Common myeloid progenitor, CD34-positive (primary cell): ENCODE measurements at regions not wholly inside any gene's neighbourhood (a gene's known extent, or its start where the extent isn't known, plus 50 kb on each side); places are given as distances from the start of the nearest gene placed in this dataset.

ENCODE experiments used
- CTCF ChIA-PET: fragments of 350-600 bp; sonication (Branson Sonifier 250); formaldehyde crosslinking; loops from one replicate; lab custom pipeline; 2021; ENCODE audit warnings: antibody characterized with exemption; lab: Charles Lee
- POLR2A ChIA-PET: fragments of 350-600 bp; sonication (Branson Sonifier 250); formaldehyde crosslinking; loops from one replicate; lab custom pipeline; 2021; ENCODE audit warnings: antibody characterized with exemption; lab: Charles Lee
- DNase-seq, 3 donors: peaks; one replicate each; pipeline versions ENCODE4 v3.0.0 to v3.0.0-alpha.2; 2013
- H3K27ac ChIP-seq, 2 experiments: 1 replicate in 1 of 2; 2 replicates in 1 of 2; pipeline ENCODE4 v1.7.0; 2013; ENCODE audit warnings: inconsistent platforms in 2 of 2, low read length in 2 of 2, mild to moderate bottlenecking in 2 of 2, low read depth in 1 of 2, moderate library complexity in 1 of 2; ENCODE audit not compliant: severe bottlenecking in 2 of 2, insufficient read depth in 1 of 2, poor library complexity in 1 of 2
- H3K27me3 ChIP-seq, 5 experiments: replicated peaks in 2 of 5; 1 replicate in 3 of 5; 2 replicates in 2 of 5; pipeline versions ENCODE4 v1.6.1 to v1.7.0; 2013; ENCODE audit warnings: low read length in 4 of 5, mild to moderate bottlenecking in 2 of 5, moderate library complexity in 2 of 5, inconsistent platforms in 1 of 5; ENCODE audit not compliant: insufficient read depth in 5 of 5, control insufficient read depth in 4 of 5
- H3K36me3 ChIP-seq, 4 experiments: 1 replicate in 2 of 4; 2 replicates in 2 of 4; pipeline versions ENCODE4 v1.6.1 to v1.7.0; 2013; ENCODE audit warnings: low read length in 3 of 4, control low read depth in 1 of 4, mild to moderate bottlenecking in 1 of 4; ENCODE audit not compliant: control insufficient read depth in 4 of 4, insufficient read depth in 4 of 4
- H3K4me1 ChIP-seq, 4 experiments: 1 replicate in 3 of 4; 2 replicates in 1 of 4; pipeline versions ENCODE4 v1.6.1 to v1.7.1; 2013; ENCODE audit warnings: low read length in 3 of 4, mild to moderate bottlenecking in 3 of 4, control low read depth in 1 of 4, inconsistent platforms in 1 of 4, moderate library complexity in 1 of 4; ENCODE audit not compliant: control insufficient read depth in 4 of 4, insufficient read depth in 4 of 4; ENCODE audit errors: control extremely low read depth in 1 of 4
- H3K4me3 ChIP-seq, 7 experiments: 1 replicate in 4 of 7; 2 replicates in 3 of 7; pipeline versions ENCODE4 v1.5.1 to v1.7.0; 2013; ENCODE audit warnings: mild to moderate bottlenecking in 7 of 7, low read length in 6 of 7, moderate library complexity in 6 of 7, inconsistent platforms in 2 of 7, low read depth in 2 of 7, control low read depth in 1 of 7; ENCODE audit not compliant: insufficient read depth in 4 of 7, control insufficient read depth in 1 of 7; ENCODE audit errors: extremely low read depth in 1 of 7
- H3K9me3 ChIP-seq, 5 experiments: 1 replicate in 4 of 5; 2 replicates in 1 of 5; pipeline versions ENCODE4 v1.6.1 to v1.7.1; 2013; ENCODE audit warnings: low read length in 4 of 5, mild to moderate bottlenecking in 2 of 5, inconsistent platforms in 1 of 5, low read depth in 1 of 5, moderate library complexity in 1 of 5; ENCODE audit not compliant: control insufficient read depth in 4 of 5, insufficient read depth in 2 of 5; ENCODE audit errors: control extremely low read depth in 1 of 5
- WGBS: methylation state at CpG from one replicate; pipeline ENCODE4 v1.1.5; 2013; ENCODE audit not compliant: insufficient coverage; 5-methylcytosine and 5-hydroxymethylcytosine counted together

DNA sequence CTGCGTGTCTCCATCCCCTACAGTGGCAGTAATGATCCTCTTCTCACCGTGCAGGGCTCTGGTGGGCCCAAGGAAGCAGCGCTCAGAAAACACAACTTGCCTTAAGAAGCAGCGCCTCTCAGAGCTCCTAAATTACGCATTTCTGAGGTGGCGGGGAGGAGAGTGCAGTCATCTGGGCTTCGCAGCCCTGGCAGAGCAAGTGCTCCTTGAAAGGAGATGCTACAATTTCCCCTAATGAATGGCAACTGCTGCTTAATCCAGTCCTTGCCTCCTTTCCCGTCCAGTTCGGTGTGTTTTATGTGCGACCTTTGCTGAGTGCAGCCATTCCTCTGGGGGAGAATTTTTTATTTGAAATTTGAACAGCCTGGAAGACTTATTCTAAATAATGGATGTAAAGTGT is 287.3 kb downstream of the PTPRU start:
- CTCF ChIA-PET: no interaction called here
- Histone ChIP-seq H3K27me3 (peaks cover 0 to 59% (median 6%) of the 10 kb centered on the region in 5 experiments), H3K4me3 (no peak overlapping the region), H3K4me1 (no peaks in the 10 kb centered on the region), H3K36me3 (no peaks in the 10 kb centered on the region), H3K27ac (no peak overlapping the region), H3K9me3 (peaks cover 0 to 3% (median 0%) of the 10 kb centered on the region in 5 experiments)
- WGBS: 64% methylated on average over 7 of the region's 10 CpGs
- POLR2A ChIA-PET: no interaction called here
- no peak for DNase-seq

DNA sequence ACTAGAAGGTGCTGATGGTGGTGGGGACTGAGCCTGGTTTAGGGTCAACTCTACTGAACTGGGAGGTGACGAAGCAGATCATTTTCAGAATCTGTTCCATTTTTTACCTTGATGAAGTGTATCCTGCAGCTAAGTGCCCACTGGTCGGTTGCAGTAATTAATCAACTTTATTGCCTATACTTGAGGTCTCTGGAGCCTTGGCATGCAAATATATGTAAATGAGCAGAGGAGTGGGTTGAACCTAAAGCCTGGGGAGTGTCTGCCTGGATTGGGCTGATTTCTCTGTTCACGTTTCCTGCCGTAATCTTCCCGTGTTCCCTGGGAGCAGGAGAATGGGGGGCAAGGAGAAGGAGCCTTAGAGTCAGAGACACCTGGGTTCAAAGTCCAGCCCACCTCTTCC is 286.8 kb downstream of the PTPRU start:
- Histone ChIP-seq H3K4me1 (no peaks in the 10 kb centered on the region), H3K36me3 (no peaks in the 10 kb centered on the region), H3K27me3 (peaks cover 0 to 59% (median 6%) of the 10 kb centered on the region in 5 experiments), H3K27ac (no peak overlapping the region), H3K4me3 (no peak overlapping the region), H3K9me3 (peaks cover 0 to 3% (median 0%) of the 10 kb centered on the region in 5 experiments)
- ChIA-PET CTCF (no interaction called here), POLR2A (no interaction called here)
- WGBS: 82% methylated on average over 5 of the region's 5 CpGs
- no peak for DNase-seq

GRCh38 chr1:29521811-29522580 is 285.7 kb downstream of the PTPRU start:
- Histone ChIP-seq H3K27ac (no peak overlapping the region), H3K36me3 (no peaks in the 10 kb centered on the region), H3K9me3 (no peaks in the 10 kb centered on the region), H3K27me3 (peaks cover 0 to 52% (median 9%) of the 10 kb centered on the region in 5 experiments), H3K4me3 (no peak overlapping the region), H3K4me1 (no peaks in the 10 kb centered on the region)
- CTCF ChIA-PET: no interaction called here
- 71% methylated on average over 9 of the region's 14 CpGs for WGBS
- no peak for DNase-seq
- POLR2A ChIA-PET: no interaction called here

- H3K4me1 ChIP-seq: no peaks in the 10 kb centered on the region
- no peaks in the 10 kb centered on the region for H3K36me3 ChIP-seq
Observed at GRCh38 chr1:29521438-29521715, 285.1 kb downstream of the PTPRU start.

GRCh38 chr1:29520571-29521437 is 284.5 kb downstream of the PTPRU start:
- POLR2A ChIA-PET: no interaction called here
- H3K9me3 ChIP-seq: no peaks in the 10 kb centered on the region
- H3K27me3 ChIP-seq: peaks cover 0 to 44% (median 3%) of the 10 kb centered on the region in 5 experiments
- H3K4me3 ChIP-seq: no peak overlapping the region
- no peak overlapping the region for H3K27ac ChIP-seq
- CTCF ChIA-PET: no interaction called here
- no peak for DNase-seq
- WGBS: 82% methylated on average over 8 of the region's 11 CpGs
- no peaks in the 10 kb centered on the region for H3K36me3 ChIP-seq
- H3K4me1 ChIP-seq: no peaks in the 10 kb centered on the region

More at GRCh38 chr1:29521438-29521715, 285.1 kb downstream of the PTPRU start:
- 83% methylated on average over 3 of the region's 4 CpGs for whole genome bisulfite sequencing
- H3K9me3 ChIP-seq: no peaks in the 10 kb centered on the region
- ChIA-PET POLR2A (no interaction called here), CTCF (no interaction called here)
- no peak overlapping the region for H3K27ac ChIP-seq
- DNase-seq: no peak
- H3K4me3 ChIP-seq: no peak overlapping the region
- peaks cover 0 to 48% (median 7%) of the 10 kb centered on the region in 5 experiments for H3K27me3 ChIP-seq

DNA sequence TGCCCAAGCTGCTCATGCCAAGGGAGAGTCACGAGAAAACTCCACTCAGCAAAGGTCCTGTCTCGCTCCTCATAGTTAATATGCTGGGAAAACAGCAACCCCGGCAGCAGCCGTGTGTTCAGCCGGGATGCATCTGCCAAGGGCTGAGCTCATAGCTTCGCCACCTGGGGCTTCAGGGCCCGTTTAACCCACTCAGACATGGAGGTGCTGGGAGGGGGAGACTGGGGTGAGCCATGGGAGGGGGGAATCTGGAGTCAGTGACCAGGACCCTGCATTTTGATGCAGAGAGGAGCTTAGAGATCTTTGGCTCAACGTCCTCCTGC is 283.4 kb downstream of the PTPRU start:
- H3K27ac ChIP-seq: no peak overlapping the region
- H3K4me1 ChIP-seq: no peaks in the 10 kb centered on the region
- WGBS: 69% methylated on average over 8 of the region's 8 CpGs
- H3K4me3 ChIP-seq: no peak overlapping the region
- H3K36me3 ChIP-seq: no peaks in the 10 kb centered on the region
- H3K9me3 ChIP-seq: no peaks in the 10 kb centered on the region
- no peak for DNase-seq
- ChIA-PET CTCF (no interaction called here), POLR2A (no interaction called here)
- H3K27me3 ChIP-seq: peaks cover 0 to 47% (median 3%) of the 10 kb centered on the region in 5 experiments

GRCh38 chr1:29519108-29519787 is 282.9 kb downstream of the PTPRU start:
- peaks cover 0 to 42% (median 3%) of the 10 kb centered on the region in 5 experiments for H3K27me3 ChIP-seq
- H3K4me1 ChIP-seq: no peaks in the 10 kb centered on the region
- no peak for DNase-seq
- H3K4me3 ChIP-seq: no peak overlapping the region
- H3K9me3 ChIP-seq: no peaks in the 10 kb centered on the region
- no peak overlapping the region for H3K27ac ChIP-seq
- POLR2A ChIA-PET: no interaction called here
- CTCF ChIA-PET: no interaction called here
- H3K36me3 ChIP-seq: no peaks in the 10 kb centered on the region
- 78% methylated on average over 5 of the region's 9 CpGs for WGBS
